ENCODE measurements at regions not wholly inside any gene's neighbourhood (a gene's known extent, or its start where the extent isn't known, plus 50 kb on each side); places are given as distances from the start of the nearest gene placed in this dataset.

DNA sequence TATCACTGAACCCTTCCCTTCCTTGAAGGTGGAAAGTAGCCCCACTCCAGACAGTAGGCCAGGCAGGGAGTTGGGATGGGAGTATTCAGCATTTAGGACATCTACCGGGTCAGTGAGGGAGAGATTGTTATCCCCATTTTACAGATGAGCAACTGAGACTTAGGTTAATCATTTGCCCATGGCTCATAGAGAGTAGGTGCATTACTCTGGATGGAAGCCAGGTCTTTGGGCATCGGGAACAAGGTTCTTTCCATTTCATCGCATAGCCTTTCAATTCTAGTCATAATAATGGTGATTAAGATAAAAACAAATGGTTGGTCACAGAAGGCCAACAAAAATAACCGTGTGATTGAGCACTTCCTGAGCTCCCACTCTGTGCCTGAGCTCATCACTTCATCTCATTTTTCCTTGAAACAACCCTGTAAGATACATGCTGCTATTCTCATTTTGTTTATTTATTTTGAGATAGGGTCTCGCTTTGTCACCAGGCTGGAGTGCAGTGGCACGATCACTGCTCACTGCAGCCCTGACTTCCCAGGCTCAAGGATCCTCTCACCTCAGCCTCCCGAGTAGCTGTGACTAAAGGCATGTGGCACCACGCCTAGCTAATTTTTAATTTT lies 64.8 kb downstream of the NAV1 start:
- Mint-ChIP-seq H3K27me3 (no peaks in the 10 kb centered on the region), H3K9me3 (no peaks in the 10 kb centered on the region), H3K27ac (no peak overlapping the region), H3K4me3 (no peak overlapping the region), H3K36me3 (no peaks in the 10 kb centered on the region), H3K4me1 (no peaks in the 10 kb centered on the region)
- ATAC-seq (ENCODE audit: low read depth) = no peak
- DNase-seq (ENCODE audit: low spot score in 2 of 2) = no peak

DNA sequence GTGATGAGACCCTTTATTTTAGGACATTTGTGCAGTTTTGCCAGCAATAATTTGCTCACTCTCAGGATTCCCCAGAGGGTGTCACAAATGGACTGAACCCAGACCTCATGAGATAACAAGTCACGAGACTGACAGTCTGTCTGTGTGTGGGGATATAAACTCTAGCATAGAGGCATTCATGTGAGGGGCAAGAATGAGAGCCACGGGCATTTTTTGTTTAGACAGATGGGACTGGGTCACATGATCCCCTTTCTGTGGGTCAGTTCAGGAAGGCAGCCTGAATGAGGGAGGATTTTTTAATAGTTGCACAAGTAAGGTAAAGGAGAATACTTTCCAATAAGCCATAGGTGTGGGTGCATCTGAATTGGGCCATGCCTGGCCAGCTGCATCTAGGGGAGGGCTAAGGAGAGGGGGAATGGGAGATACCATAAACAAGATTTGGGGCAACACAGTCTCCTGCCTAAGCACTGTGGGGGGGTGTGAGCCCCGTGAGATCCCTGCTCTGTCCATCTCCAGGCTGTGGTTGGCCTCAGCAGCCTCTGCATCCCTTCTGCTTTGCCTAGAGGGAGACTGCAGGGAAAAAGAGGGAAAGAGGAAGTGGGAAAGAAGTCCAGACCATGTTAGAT lies 66.6 kb downstream of the NAV1 start:
- no peaks in the 10 kb centered on the region for H3K9me3 Mint-ChIP-seq
- H3K4me1 Mint-ChIP-seq = no peaks in the 10 kb centered on the region
- no peaks in the 10 kb centered on the region for H3K36me3 Mint-ChIP-seq
- no peak for ATAC-seq (ENCODE audit: low read depth)
- no peak overlapping the region for H3K27ac Mint-ChIP-seq
- H3K27me3 Mint-ChIP-seq = no peaks in the 10 kb centered on the region
- no peak overlapping the region for H3K4me3 Mint-ChIP-seq
- DNase-seq (ENCODE audit: low spot score in 2 of 2) = no peak

DNA sequence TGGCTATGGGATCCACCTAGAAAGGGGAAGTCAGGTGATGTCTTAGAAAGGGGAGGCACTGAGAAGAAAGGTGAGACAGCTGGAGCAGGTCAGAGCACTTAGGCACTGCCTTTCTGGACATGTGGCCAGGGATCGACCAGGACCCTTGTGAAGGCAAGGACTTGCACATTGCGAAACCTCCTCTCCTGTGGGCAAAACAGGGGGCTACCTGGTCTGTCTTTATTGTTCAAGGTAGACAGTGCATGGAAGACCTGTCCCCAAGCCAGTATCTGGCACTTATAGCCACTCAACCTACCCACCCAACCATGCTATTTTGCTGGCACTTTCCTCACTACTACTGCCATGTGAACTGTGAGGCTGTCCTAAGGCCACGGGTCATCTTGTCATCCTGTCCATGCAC lies 67.2 kb downstream of the NAV1 start:
- ATAC-seq (ENCODE audit: low read depth) (no peak), DNase-seq (ENCODE audit: low spot score in 2 of 2) (no peak)
- Mint-ChIP-seq H3K36me3 (no peaks in the 10 kb centered on the region), H3K4me1 (no peaks in the 10 kb centered on the region), H3K4me3 (no peak overlapping the region), H3K9me3 (no peaks in the 10 kb centered on the region), H3K27me3 (no peaks in the 10 kb centered on the region), H3K27ac (no peak overlapping the region)

DNA sequence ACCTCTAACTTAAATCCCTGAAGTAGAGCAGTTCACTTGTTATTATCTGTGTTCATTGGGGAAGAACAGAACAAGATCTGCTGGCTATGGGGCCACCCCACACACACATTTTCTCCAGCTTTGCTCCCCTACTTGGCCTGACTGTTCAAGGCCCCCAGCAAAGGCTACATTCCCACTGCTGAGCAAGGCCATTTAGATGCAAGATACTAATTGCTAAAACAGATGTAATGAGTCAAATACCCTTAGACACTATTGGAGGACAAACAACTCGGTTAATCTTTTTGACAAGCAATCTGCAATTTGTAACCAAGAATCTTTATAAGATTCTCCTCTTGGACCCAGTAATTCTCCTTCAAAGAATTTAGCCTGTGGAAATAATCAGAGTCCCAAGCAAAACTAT lies 67.7 kb downstream of the NAV1 start:
- Mint-ChIP-seq H3K9me3 (no peaks in the 10 kb centered on the region), H3K4me1 (no peaks in the 10 kb centered on the region), H3K4me3 (no peak overlapping the region), H3K36me3 (no peaks in the 10 kb centered on the region), H3K27me3 (no peaks in the 10 kb centered on the region), H3K27ac (no peak overlapping the region)
- DNase-seq (ENCODE audit: low spot score in 2 of 2) (no peak), ATAC-seq (ENCODE audit: low read depth) (no peak)

DNA sequence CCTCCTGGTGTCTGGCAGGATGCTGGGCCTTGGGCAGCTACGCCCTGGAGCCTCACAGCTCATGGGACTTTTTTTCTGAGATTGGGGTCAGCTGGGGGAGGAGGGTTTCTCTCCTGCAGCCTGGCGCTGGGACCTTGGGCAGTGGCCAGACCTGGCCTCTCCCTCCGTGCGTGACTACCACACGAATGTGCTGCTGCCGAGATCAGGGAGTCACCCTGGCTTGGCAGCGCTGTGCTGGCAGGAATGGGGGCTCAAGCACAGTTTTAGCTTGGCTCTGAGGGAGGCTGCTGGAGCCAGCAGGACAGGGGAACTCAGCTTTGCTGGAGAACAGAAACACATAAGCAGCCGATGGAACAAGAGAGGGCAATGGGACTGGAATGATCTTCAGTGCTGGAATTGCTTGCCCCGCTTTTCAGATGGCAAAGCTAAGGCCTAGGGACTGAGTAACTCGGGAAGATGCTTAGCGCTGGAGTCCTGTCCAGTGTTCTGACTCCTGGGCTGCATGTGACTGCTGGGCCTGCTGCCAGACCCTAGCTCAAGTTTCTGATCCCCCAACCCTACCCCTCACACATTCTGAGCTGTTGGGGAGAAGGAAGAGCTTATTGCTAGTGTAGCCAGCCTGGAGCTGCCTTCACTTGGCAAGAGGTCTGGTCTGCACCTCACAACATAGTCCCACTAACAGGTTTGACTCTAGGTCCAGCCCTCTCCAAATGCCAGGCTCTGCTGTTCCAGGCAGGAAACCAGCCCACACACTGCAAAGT lies 69.9 kb downstream of the NAV1 start:
- ATAC-seq (ENCODE audit: low read depth) (no peak), DNase-seq (ENCODE audit: low spot score in 2 of 2) (no peak)
- no peaks in the 10 kb centered on the region for H3K9me3 Mint-ChIP-seq
- H3K36me3 Mint-ChIP-seq = no peaks in the 10 kb centered on the region
- no peak overlapping the region for H3K27ac Mint-ChIP-seq
- H3K4me3 Mint-ChIP-seq = no peak overlapping the region
- H3K27me3 Mint-ChIP-seq = peaks cover 4% of the 10 kb centered on the region
- H3K4me1 Mint-ChIP-seq = no peaks in the 10 kb centered on the region

DNA sequence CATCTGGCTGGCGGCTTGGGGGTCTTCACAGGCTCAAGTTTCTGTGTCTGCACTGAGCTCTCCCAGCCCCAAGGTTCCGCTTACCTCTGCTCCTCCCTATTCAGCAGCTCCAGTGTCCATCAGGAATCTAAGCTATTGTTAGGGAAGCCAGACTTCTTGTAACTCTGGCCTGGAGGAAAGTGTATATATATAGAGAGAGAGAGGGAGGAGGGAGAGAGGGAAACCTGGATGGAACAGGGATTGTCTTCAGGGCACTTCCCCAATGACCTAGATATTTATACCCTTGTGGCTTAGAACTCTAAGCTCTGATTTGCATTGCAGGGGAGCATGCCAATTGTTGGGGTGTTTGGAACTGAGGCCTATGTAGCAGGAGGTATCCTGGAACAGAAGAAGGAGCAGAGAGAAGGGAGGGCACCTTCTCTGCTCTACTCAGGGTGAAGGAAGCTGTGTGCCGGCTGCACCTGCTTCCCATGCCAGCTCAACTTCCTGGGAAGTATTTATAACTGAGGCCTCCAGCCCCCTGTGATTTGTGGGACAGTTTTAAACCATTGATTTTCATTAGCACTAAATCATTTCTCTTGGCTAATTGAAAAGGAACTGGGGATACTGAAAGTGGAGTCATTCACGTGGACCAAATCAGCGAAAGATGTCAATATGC lies 70.9 kb downstream of the NAV1 start:
- Mint-ChIP-seq H3K4me3 (no peak overlapping the region), H3K36me3 (no peaks in the 10 kb centered on the region), H3K27ac (no peak overlapping the region), H3K4me1 (no peaks in the 10 kb centered on the region), H3K27me3 (peaks cover 4% of the 10 kb centered on the region), H3K9me3 (no peaks in the 10 kb centered on the region)
- DNase-seq (ENCODE audit: low spot score in 2 of 2) = no peak
- no peak for ATAC-seq (ENCODE audit: low read depth)

DNA sequence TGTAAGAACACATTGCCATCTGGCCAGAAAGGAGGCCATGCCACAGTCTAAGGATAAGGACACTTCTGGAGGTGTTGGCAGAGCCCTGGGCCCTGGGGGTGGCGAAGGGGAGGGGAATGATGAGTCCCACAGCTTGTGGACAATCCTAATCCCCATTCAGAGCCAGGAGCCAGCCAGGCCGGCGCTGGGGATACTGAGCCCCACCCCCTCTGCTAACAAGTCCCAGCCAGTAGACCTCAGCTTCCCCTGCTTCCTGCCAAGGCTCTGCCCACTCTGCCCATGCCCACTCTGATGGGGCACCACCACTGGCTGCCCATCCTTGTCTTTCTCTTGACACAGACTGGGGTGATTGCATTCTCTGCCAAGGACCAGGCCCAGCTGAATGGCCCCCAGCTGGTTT lies 71.9 kb downstream of the NAV1 start:
- Mint-ChIP-seq H3K9me3 (no peaks in the 10 kb centered on the region), H3K36me3 (no peaks in the 10 kb centered on the region), H3K27me3 (peaks cover 4% of the 10 kb centered on the region), H3K4me1 (no peaks in the 10 kb centered on the region), H3K27ac (no peak overlapping the region), H3K4me3 (no peak overlapping the region)
- ATAC-seq (ENCODE audit: low read depth) (no peak), DNase-seq (ENCODE audit: low spot score in 2 of 2) (no peak)

DNA sequence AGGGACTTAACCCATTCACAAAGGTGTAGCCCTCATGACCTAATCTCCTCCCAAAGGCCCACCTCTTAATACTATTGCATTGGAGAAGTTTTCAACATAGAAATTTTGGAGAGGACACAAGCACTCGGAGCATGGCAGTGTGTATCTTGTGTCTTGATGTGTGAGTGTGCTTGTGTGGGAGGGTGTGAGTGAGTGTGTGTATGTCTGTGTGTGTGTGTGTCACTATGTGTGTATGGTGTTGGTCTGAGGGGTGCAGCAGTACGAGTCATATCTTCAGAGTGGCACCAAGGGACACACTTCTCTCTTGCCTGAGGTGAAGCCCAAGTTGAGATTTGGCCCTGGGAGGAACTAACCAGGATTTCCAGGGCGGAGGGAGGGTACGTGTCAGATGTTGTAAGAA lies 73.7 kb downstream of the NAV1 start:
- H3K27me3 Mint-ChIP-seq = peaks cover 4% of the 10 kb centered on the region
- H3K9me3 Mint-ChIP-seq = no peaks in the 10 kb centered on the region
- no peaks in the 10 kb centered on the region for H3K4me1 Mint-ChIP-seq

DNA sequence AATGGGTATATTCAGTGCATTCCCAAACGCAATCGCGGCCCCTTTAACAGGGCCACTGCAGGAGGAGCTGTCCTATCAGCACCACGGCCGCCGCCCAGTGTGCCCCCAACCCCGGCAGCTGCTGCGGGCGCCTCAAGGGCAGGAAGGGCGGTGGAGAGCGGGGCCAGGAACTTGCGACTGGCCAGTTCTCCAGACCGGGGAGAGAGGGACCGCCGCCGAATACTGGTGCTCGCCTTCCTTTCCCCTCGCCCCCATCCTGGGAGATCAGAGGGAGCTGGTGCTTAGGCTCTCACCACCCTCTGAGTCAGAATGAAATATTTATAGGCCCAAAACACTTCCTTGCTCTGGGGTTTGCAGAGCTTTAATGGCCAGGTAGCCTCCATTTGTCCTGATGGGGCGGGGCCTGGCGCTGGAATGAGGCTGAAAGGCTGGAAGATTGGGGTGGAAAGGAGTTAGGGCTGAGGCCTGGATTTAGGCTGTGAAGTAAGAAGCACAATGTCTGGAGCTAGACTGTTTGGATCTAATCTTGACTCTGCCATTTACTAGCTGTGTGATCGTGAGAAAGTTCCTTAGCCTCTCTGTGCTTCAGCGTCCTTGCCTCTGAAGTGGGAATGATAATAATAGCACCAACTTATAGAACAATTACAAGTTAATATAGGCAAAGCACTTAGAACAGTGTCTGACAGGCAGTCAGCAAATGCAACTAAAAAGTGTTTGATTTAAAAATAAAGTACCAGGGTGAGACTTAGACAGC lies 75.5 kb downstream of the NAV1 start:
- no peaks in the 10 kb centered on the region for H3K9me3 Mint-ChIP-seq
- DNase-seq (ENCODE audit: low spot score in 2 of 2) = no peak
- H3K36me3 Mint-ChIP-seq = no peaks in the 10 kb centered on the region

More for the DNA sequence above, 73.7 kb downstream of the NAV1 start:
- Mint-ChIP-seq H3K27ac (no peak overlapping the region), H3K36me3 (no peaks in the 10 kb centered on the region), H3K4me3 (no peak overlapping the region)
- no peak for ATAC-seq (ENCODE audit: low read depth)
- DNase-seq (ENCODE audit: low spot score in 2 of 2) = no peak

DNA sequence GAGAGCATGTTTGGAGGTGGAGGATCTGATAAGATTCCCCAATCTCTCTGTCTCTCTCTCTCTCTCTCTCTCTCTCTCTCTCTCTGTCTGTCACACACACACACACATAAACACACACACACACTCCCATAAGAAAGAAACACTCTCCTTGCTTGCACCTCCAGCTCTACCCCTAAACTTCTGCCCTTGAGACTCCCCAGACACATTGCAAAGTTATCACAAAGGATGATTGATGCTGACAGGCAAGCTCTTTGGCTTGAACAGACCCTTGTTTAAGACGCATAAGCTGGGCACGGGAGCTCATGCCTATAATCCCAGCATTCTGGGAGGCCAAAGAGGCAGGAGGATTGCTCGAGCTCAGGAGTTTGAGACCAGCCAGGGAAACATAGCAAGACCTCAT lies 78.2 kb downstream of the NAV1 start:
- peaks cover 3% of the 10 kb centered on the region for H3K27me3 Mint-ChIP-seq
- H3K9me3 Mint-ChIP-seq = no peaks in the 10 kb centered on the region
- H3K4me1 Mint-ChIP-seq = no peaks in the 10 kb centered on the region
- no peak overlapping the region for H3K4me3 Mint-ChIP-seq
- no peak for ATAC-seq (ENCODE audit: low read depth)
- peaks cover 1% of the 10 kb centered on the region for H3K36me3 Mint-ChIP-seq
- no peak overlapping the region for H3K27ac Mint-ChIP-seq
- no peak for DNase-seq (ENCODE audit: low spot score in 2 of 2)

More for the DNA sequence above, 75.5 kb downstream of the NAV1 start:
- H3K4me1 Mint-ChIP-seq = no peaks in the 10 kb centered on the region
- ATAC-seq (ENCODE audit: low read depth) = no peak
- no peak overlapping the region for H3K4me3 Mint-ChIP-seq
- H3K27me3 Mint-ChIP-seq = peaks cover 4% of the 10 kb centered on the region
- H3K27ac Mint-ChIP-seq = no peak overlapping the region

DNA sequence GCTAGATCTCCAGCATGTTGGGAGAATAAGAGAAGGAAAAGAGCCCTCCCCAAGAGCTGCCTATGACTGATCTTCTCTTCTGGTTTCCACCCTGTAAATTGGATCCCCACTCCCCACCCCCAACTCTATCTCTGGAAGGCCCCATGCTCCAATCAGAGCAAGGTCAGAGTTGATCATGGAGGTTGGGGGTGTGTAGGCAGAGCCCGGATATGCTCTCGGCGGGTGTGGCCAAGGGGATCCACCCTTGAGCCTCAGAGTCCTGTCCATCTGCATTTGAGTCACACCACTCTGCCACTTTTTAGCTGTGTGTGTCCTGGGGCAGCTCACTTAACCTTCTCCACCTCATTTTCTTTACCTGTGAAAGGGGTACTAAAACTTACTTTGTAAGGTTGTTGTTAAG lies 79.5 kb downstream of the NAV1 start:
- H3K9me3 Mint-ChIP-seq = no peaks in the 10 kb centered on the region
- DNase-seq (ENCODE audit: low spot score in 2 of 2) (no peak), ATAC-seq (ENCODE audit: low read depth) (no peak)
- H3K27ac Mint-ChIP-seq = no peak overlapping the region
- peaks cover 1% of the 10 kb centered on the region for H3K36me3 Mint-ChIP-seq
- peaks cover 2% of the 10 kb centered on the region for H3K27me3 Mint-ChIP-seq
- no peak overlapping the region for H3K4me3 Mint-ChIP-seq
- H3K4me1 Mint-ChIP-seq = no peaks in the 10 kb centered on the region

DNA sequence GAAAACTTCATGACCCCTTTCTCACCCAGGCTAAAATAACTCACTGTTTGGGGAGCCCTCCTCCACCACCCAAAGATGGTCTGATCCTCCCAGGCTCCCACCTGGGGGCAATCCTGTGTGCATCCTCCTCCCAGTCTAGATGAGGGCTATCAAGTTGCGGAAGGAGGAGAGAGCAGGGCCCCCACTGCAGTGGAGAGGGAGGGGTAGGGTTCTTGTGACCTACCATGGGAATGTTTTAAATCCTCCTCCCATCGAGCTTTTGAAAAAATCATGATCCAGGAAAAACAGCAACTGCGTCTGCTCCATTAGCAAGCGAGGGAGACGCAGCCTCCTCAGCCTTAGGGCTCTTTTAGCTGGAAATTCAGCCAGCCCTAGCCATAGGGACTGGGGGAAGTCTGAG lies 80.0 kb downstream of the NAV1 start:
- DNase-seq (ENCODE audit: low spot score in 2 of 2) = no peak
- Mint-ChIP-seq H3K9me3 (no peaks in the 10 kb centered on the region), H3K27me3 (peaks cover 2% of the 10 kb centered on the region), H3K4me3 (no peak overlapping the region), H3K36me3 (peaks cover 1% of the 10 kb centered on the region), H3K27ac (no peak overlapping the region), H3K4me1 (no peaks in the 10 kb centered on the region)
- no peak for ATAC-seq (ENCODE audit: low read depth)

DNA sequence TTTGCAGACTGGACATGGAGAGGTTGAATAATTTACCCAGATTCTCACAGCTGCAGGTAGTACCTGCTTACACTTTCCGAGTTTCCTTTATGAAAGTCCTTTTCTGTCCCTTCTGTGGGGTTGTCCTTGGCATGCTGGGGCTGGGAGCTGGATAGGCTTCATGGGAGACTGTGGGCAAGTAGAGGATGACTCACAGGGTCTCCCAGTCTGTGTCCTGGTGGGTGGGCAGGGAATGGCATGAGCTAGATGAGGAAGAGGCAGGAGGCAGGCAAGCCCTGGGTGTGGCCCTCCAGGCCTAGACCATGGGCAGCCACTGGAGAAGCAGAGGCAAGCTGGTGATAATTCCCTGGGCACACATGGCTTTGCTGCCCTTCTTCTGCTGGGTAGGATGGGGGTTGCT lies 80.6 kb downstream of the NAV1 start:
- no peaks in the 10 kb centered on the region for H3K9me3 Mint-ChIP-seq
- no peaks in the 10 kb centered on the region for H3K4me1 Mint-ChIP-seq
- peaks cover 1% of the 10 kb centered on the region for H3K36me3 Mint-ChIP-seq
- ATAC-seq (ENCODE audit: low read depth) = no peak
- H3K4me3 Mint-ChIP-seq = no peak overlapping the region
- peaks cover 2% of the 10 kb centered on the region for H3K27me3 Mint-ChIP-seq
- H3K27ac Mint-ChIP-seq = no peak overlapping the region
- DNase-seq (ENCODE audit: low spot score in 2 of 2) = no peak

DNA sequence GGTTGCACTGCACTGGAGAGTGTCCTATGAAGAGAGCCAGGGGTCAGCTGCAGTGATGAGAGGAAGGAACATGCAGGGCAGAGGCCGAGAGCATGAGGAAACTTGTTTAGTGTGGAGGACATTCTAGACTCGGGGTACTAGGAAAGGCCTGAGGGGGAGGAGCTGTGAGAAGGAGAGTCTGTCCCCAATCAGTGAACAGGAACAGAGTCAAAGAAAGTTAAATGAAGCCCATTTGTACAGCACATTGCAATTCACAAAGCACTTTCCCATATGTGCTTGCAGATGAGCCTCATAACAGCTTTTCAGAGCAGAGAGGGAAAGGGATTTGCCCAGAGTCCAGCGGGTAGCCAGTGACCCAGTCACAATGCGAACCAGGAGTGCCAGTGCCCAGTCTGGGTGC lies 83.4 kb downstream of the NAV1 start:
- peaks cover 2% of the 10 kb centered on the region for H3K27me3 Mint-ChIP-seq
- no peak overlapping the region for H3K4me3 Mint-ChIP-seq
- DNase-seq (ENCODE audit: low spot score in 2 of 2) (no peak), ATAC-seq (ENCODE audit: low read depth) (no peak)
- no peaks in the 10 kb centered on the region for H3K9me3 Mint-ChIP-seq
- H3K36me3 Mint-ChIP-seq = peaks cover 1% of the 10 kb centered on the region
- H3K4me1 Mint-ChIP-seq = no peaks in the 10 kb centered on the region
- H3K27ac Mint-ChIP-seq = no peak overlapping the region

Measured in memory B cell (primary cell).